ENCODE measurements at regions not wholly inside any gene's neighbourhood (a gene's known extent, or its start where the extent isn't known, plus 50 kb on each side); places are given as distances from the start of the nearest gene placed in this dataset.

GRCh38 chr1:76807543-76808260, 59.6 kb upstream of the ST6GALNAC5 start:
- BruUV-seq (replicated peaks), result no TSS peak
- no peak overlapping the region for H3K27ac ChIP-seq (ENCODE audit: extremely low read length, insufficient read depth, low read length)
- H2AFZ ChIP-seq (ENCODE audit: low read length), result no peak overlapping the region
- no peak overlapping the region for H3K4me2 ChIP-seq (ENCODE audit: low read depth, low read length)
- no peaks in the 10 kb centered on the region for H3K27me3 ChIP-seq (ENCODE audit: control insufficient read depth in 1 of 2, insufficient read depth in 2 of 2, low read length in 2 of 2)
- ATAC-seq (no peak), FAIRE-seq (no peak), DNase-seq (ENCODE audit: low spot score) (no peak)
- no peaks in the 10 kb centered on the region for H3K4me1 ChIP-seq (ENCODE audit: insufficient read depth, low read length)
- in situ Hi-C loops (cut with HindIII; ENCODE audit: extremely low pct_ligation_motif_present, low pct_unique_long_range_greater_than_20kb) (no loop called here), intact Hi-C loops (cut with micrococcal nuclease; ENCODE audit: unreplicated experiment) (no loop called here)
- ChIA-PET CTCF (ENCODE audit: low intra/inter-chr PET ratio, low total read pairs) (no interaction called here), POLR2A (no interaction called here)
- WGBS (ENCODE audit: low lambda C conversion rate), result 1% methylated on average over 4 of the region's 4 CpGs
- H3K9ac ChIP-seq (ENCODE audit: insufficient read depth, low read depth, low read length), result no peak overlapping the region
- H3K9me3 ChIP-seq (ENCODE audit: low read length), result peaks cover 37% of the 10 kb centered on the region
- no peak for TF ChIP-seq ZNF17 (CRISPR knock-in tag; IDR thresholded peaks at IDR 0.05)
- no peak for TF ChIP-seq RELA (CRISPR knock-in tag; IDR thresholded peaks at IDR 0.05)
- TF ChIP-seq NR0B2 (CRISPR knock-in tag; IDR thresholded peaks at IDR 0.05), result no peak
- TF ChIP-seq ZNF660 (CRISPR knock-in tag; IDR thresholded peaks at IDR 0.05; ENCODE audit: borderline replicate concordance, low read depth), result no peak
- no peak for TF ChIP-seq ZNF329 (CRISPR knock-in tag; IDR thresholded peaks at IDR 0.05; ENCODE audit: low read depth)
- no peak for TF ChIP-seq ZNF83 (CRISPR knock-in tag; IDR thresholded peaks at IDR 0.05; ENCODE audit: borderline replicate concordance)
- no peak for TF ChIP-seq ZNF337 (CRISPR knock-in tag; IDR thresholded peaks at IDR 0.05; ENCODE audit: borderline replicate concordance, low read depth)
- TF ChIP-seq HDAC2 (CRISPR knock-in tag; IDR thresholded peaks at IDR 0.05), result no peak
- TF ChIP-seq ZNF766 (CRISPR knock-in tag; IDR thresholded peaks at IDR 0.05; ENCODE audit: borderline replicate concordance), result no peak
- no peak for TF ChIP-seq MZF1 (CRISPR knock-in tag; IDR thresholded peaks at IDR 0.05; ENCODE audit: borderline replicate concordance)
- no peaks in the 10 kb centered on the region for H4K20me1 ChIP-seq (ENCODE audit: insufficient read depth, low read length)
- H3K36me3 ChIP-seq (replicated peaks in 1 of 2; ENCODE audit: control insufficient read depth in 1 of 2, insufficient read depth in 2 of 2, low read length in 2 of 2), result no peaks in the 10 kb centered on the region
- H3K4me3 ChIP-seq (replicated peaks in 1 of 3; ENCODE audit: insufficient read depth in 1 of 3, low read depth in 2 of 3, low read length in 3 of 3), result no peak overlapping the region
- no peaks in the 10 kb centered on the region for H3K79me2 ChIP-seq (ENCODE audit: insufficient read depth, low read length)

Small RNAs in the stretch of these regions (small RNA-seq; reads per million reads assigned to genes)
- gene RNU6-161P (ENCODE audit: insufficient read depth in 2 of 3, insufficient read length in 3 of 3, low read depth in 2 of 3, low replicate concordance in 1 of 3), result 0 reads per million in 3 experiments

All from HepG2 (cell line).